Uterus (tissue), 2 donors: ENCODE measurements at regions not wholly inside any gene's neighbourhood (a gene's known extent, or its start where the extent isn't known, plus 50 kb on each side); places are given as distances from the start of the nearest gene placed in this dataset.

Experiments
- POLR2A ChIP-seq, 2 donors: fragments of 450-650 bp; IDR thresholded peaks; one replicate each; pipeline ENCODE4 v1.6.1; 2016; ENCODE audit warnings: antibody characterized with exemption in 2 of 2, mild to moderate bottlenecking in 1 of 2, moderate library complexity in 1 of 2
- TF ChIP-seq, protein P1 (sequence below), 4 experiments: fragments of 200-600 bp in 2 of 4; fragments of 450-650 bp in 2 of 4; sonication (generic) in 2 of 4; IDR thresholded peaks; one replicate each; pipeline ENCODE4 v1.5.1; 2016 to 2019; ENCODE audit warnings: antibody characterized with exemption in 4 of 4, mild to moderate bottlenecking in 2 of 4, moderate library complexity in 1 of 4

DNA sequence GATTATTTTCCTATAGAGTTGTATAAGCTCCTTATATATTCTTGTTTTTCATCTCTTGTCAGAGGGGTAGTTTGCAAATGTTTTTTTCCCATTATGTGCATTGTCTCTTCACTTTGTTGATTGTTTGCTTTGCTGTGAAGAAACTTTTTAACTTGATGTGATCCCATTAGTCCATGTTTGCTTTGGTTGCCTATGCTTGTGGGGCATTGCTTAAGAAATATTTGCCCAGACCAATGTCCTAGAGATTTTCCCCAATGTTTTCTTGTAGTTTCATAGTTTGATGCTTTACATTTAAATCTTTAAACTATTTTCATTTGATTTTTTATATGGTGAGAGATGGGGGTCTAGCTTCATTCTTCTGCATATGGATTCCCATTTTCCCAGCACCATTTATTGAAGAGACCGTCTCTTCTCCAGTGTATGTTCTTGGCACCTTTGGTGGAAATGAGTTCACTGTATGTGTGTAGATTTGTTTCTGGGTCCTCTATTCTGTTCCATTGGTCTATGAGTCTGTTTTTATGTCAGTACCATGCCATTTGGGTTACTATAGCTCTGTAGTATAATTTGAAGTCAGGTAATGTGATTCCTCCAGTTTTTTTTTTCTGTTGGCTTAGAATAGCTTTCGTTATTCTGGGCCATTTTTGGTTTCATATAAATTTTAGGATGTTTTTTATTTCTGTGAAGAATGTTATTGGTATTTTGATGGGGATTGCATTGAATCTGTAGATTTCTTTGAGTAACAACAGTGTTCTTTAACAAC, 165.8 kb downstream of the ABCA8 start:
- TF ChIP-seq, protein P1, sequence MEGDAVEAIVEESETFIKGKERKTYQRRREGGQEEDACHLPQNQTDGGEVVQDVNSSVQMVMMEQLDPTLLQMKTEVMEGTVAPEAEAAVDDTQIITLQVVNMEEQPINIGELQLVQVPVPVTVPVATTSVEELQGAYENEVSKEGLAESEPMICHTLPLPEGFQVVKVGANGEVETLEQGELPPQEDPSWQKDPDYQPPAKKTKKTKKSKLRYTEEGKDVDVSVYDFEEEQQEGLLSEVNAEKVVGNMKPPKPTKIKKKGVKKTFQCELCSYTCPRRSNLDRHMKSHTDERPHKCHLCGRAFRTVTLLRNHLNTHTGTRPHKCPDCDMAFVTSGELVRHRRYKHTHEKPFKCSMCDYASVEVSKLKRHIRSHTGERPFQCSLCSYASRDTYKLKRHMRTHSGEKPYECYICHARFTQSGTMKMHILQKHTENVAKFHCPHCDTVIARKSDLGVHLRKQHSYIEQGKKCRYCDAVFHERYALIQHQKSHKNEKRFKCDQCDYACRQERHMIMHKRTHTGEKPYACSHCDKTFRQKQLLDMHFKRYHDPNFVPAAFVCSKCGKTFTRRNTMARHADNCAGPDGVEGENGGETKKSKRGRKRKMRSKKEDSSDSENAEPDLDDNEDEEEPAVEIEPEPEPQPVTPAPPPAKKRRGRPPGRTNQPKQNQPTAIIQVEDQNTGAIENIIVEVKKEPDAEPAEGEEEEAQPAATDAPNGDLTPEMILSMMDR (IDR thresholded peaks at IDR 0.05): no peak
- no peak for TF ChIP-seq POLR2A (IDR thresholded peaks at IDR 0.05)
